HCT116 (cell line): ENCODE measurements at regions not wholly inside any gene's neighbourhood (a gene's known extent, or its start where the extent isn't known, plus 50 kb on each side); places are given as distances from the start of the nearest gene placed in this dataset.

Experiments
- ATAC-seq: fragments of 200-7000 bp; cut with Tn5 transposase; 2 replicates; pipeline ENCODE4 v1.9.1; 2020; ENCODE audit warnings: mild to moderate bottlenecking, moderate library complexity
- BruUV-seq: library from RNA; stranded (reverse); fragments of 400-500 nt; replicated peaks from 2 replicates; lab custom pipeline; 2021; lab: Mats Ljungman, UMichigan
- CTCF ChIA-PET: fragments of 300-600 bp; sonication (Branson Sonifier 250); formaldehyde crosslinking; loops from one replicate; lab custom pipeline; 2021; ENCODE audit warnings: antibody characterized with exemption; lab: Charles Lee
- POLR2A ChIA-PET: fragments of 300-600, 350-600 bp; sonication (Branson Sonifier 250); formaldehyde crosslinking; loops from one replicate; lab custom pipeline; 2021; ENCODE audit warnings: antibody characterized with exemption; lab: Charles Lee
- RAD21 ChIA-PET, 2 experiments: fragments of 300-600 bp; sonication (Branson Sonifier 250); formaldehyde crosslinking; loops; one replicate each; lab custom pipeline; 2023; ENCODE audit warnings: low total read pairs in 2 of 2; ENCODE audit not compliant: uncharacterized antibody in 2 of 2, unreplicated experiment in 2 of 2, low non-redundant PET in 1 of 2; lab: Charles Lee
- DNase-seq: peaks from one replicate; pipeline ENCODE4 v3.0.0-alpha.2; 2010; ENCODE audit warnings: low read depth, low spot score
- H2AFZ ChIP-seq: fragments of 200-600 bp; shearing (Covaris generic), sonication (generic); 2 replicates; pipeline ENCODE4 v1.6.1; 2017; ENCODE audit warnings: low read depth, mixed run types, mixed read lengths, antibody characterized with exemption, low read length; ENCODE audit not compliant: poor library complexity, severe bottlenecking
- H3K27ac ChIP-seq: 2 replicates; pipeline ENCODE4 v1.5.1; 2012; ENCODE audit warnings: low read depth, low read length
- H3K27me3 ChIP-seq: fragments of 200-600 bp; sonication (generic); 2 replicates; pipeline ENCODE4 v1.6.1; 2016; ENCODE audit warnings: mixed run types, low read length, mixed read lengths; ENCODE audit not compliant: insufficient read depth
- H3K36me3 ChIP-seq, 2 experiments: fragments of 200-500 bp in 1 of 2; fragments of 200-600 bp in 1 of 2; sonication (Bioruptor generic) in 1 of 2; sonication (generic) in 1 of 2; 2 replicates each; pipeline versions ENCODE4 v1.5.1 to v1.6.1; 2014 to 2016; ENCODE audit warnings: low read length in 2 of 2, inconsistent platforms in 1 of 2, mixed read lengths in 1 of 2, mixed run types in 1 of 2; ENCODE audit not compliant: insufficient read depth in 2 of 2, control insufficient read depth in 1 of 2
- H3K4me1 ChIP-seq, 2 experiments: fragments of 200-600 bp in 1 of 2; sonication (generic) in 1 of 2; 2 replicates each; pipeline versions ENCODE4 v1.5.1 to v1.6.1; 2012 to 2017; ENCODE audit warnings: low read length in 2 of 2, inconsistent platforms in 1 of 2, mild to moderate bottlenecking in 1 of 2, mixed read lengths in 1 of 2, mixed run types in 1 of 2, moderate library complexity in 1 of 2; ENCODE audit not compliant: insufficient read depth in 2 of 2, control insufficient read depth in 1 of 2
- H3K4me2 ChIP-seq: fragments of 200-600 bp; sonication (generic); 2 replicates; pipeline ENCODE4 v1.6.1; 2017; ENCODE audit warnings: mixed run types, low read length, mixed read lengths
- H3K4me3 ChIP-seq, 2 experiments: fragments of 200-600 bp in 1 of 2; sonication (generic) in 1 of 2; replicated peaks in 1 of 2; 2 replicates each; pipeline ENCODE4 v1.5.1; 2011 to 2016; ENCODE audit warnings: low read length in 2 of 2, control low read depth in 1 of 2, low read depth in 1 of 2, mild to moderate bottlenecking in 1 of 2, mixed read lengths in 1 of 2, mixed run types in 1 of 2
- H3K79me2 ChIP-seq: fragments of 200-600 bp; sonication (generic); 2 replicates; pipeline ENCODE4 v1.6.1; 2017; ENCODE audit warnings: mild to moderate bottlenecking, mixed run types, low read length, moderate library complexity, mixed read lengths; ENCODE audit not compliant: insufficient read depth
- H3K9ac ChIP-seq: fragments of 200-600 bp; sonication (generic); 2 replicates; pipeline ENCODE4 v1.6.1; 2016; ENCODE audit warnings: low read length, mixed read lengths
- H3K9me2 ChIP-seq: fragments of 200-600 bp; sonication (generic), shearing (Covaris generic); 2 replicates; pipeline ENCODE4 v1.6.1; 2017; ENCODE audit warnings: mixed run types, mild to moderate bottlenecking, moderate library complexity; ENCODE audit not compliant: insufficient read depth
- H3K9me3 ChIP-seq, 2 experiments: fragments of 200-500 bp in 1 of 2; fragments of 200-600 bp in 1 of 2; sonication (Bioruptor generic) in 1 of 2; sonication (generic) in 1 of 2; 2 replicates each; pipeline ENCODE4 v1.6.1; 2014 to 2017; ENCODE audit warnings: low read length in 2 of 2, mixed read lengths in 2 of 2, inconsistent platforms in 1 of 2, low read depth in 1 of 2, mild to moderate bottlenecking in 1 of 2, mixed run types in 1 of 2, moderate library complexity in 1 of 2; ENCODE audit not compliant: control insufficient read depth in 1 of 2, insufficient read depth in 1 of 2
- H4K20me1 ChIP-seq: fragments of 200-600 bp; sonication (generic), shearing (Covaris generic); 2 replicates; pipeline ENCODE4 v1.6.1; 2017; ENCODE audit warnings: mixed run types, mild to moderate bottlenecking, moderate library complexity; ENCODE audit not compliant: insufficient read depth
- CBX3 ChIP-seq: IDR thresholded peaks from 2 replicates; pipeline ENCODE4 v1.6.1; 2012; ENCODE audit warnings: low read depth
- CEBPB ChIP-seq: IDR thresholded peaks from 2 replicates; pipeline ENCODE4 v1.6.1; 2012; ENCODE audit warnings: low read depth
- EGR1 ChIP-seq: IDR thresholded peaks from 2 replicates; pipeline ENCODE4 v1.6.1; 2012; ENCODE audit warnings: low read depth
- ELF1 ChIP-seq: IDR thresholded peaks from 2 replicates; pipeline ENCODE4 v1.6.1; 2012; ENCODE audit warnings: low read depth, borderline replicate concordance
- FOSL1 ChIP-seq: IDR thresholded peaks from 2 replicates; pipeline ENCODE4 v1.6.1; 2012; ENCODE audit warnings: low read depth
- JUND ChIP-seq: IDR thresholded peaks from 2 replicates; pipeline ENCODE4 v1.6.1; 2012
- POLR2AphosphoS5 ChIP-seq: IDR thresholded peaks from 2 replicates; pipeline ENCODE4 v1.6.1; 2011; ENCODE audit warnings: mild to moderate bottlenecking, low read depth, low read length, moderate library complexity
- REST ChIP-seq: IDR thresholded peaks from 2 replicates; pipeline ENCODE4 v1.6.1; 2012; ENCODE audit warnings: low read depth
- SP1 ChIP-seq: IDR thresholded peaks from 2 replicates; pipeline ENCODE4 v1.6.1; 2012; ENCODE audit warnings: low read depth
- SRF ChIP-seq: IDR thresholded peaks from 2 replicates; pipeline ENCODE4 v1.6.1; 2012; ENCODE audit warnings: low read depth
- TCF7L2 ChIP-seq: IDR thresholded peaks from 2 replicates; pipeline ENCODE4 v1.7.0; 2011; ENCODE audit warnings: borderline replicate concordance, inconsistent platforms; ENCODE audit not compliant: insufficient read depth, insufficient read length; ENCODE audit errors: extremely low read depth
- ZBTB33 ChIP-seq: IDR thresholded peaks from 2 replicates; pipeline ENCODE4 v1.6.1; 2011; ENCODE audit warnings: mild to moderate bottlenecking, low read length, moderate library complexity; ENCODE audit not compliant: insufficient replicate concordance; ENCODE audit errors: extremely low read depth
- ZFX ChIP-seq: fragments of 450-650 bp; IDR thresholded peaks from 2 replicates; pipeline ENCODE4 v1.6.1; 2017
- ZNF274 ChIP-seq: fragments of 200-500 bp; sonication (Bioruptor generic); IDR thresholded peaks from 2 replicates; pipeline ENCODE4 v1.6.1; 2014; ENCODE audit warnings: mild to moderate bottlenecking, low read depth, low read length, inconsistent platforms
- intact Hi-C: fragments of 100-400 bp; cut with micrococcal nuclease; formaldehyde crosslinking; loops from 2 replicates; pipeline ENCODE4 v1.10.0; 2022

GRCh38 chr3:194218646-194219453 lies 82.9 kb downstream of the HES1 start:
- CTCF ChIA-PET = no interaction called here

More at GRCh38 chr3:194218646-194219453, 82.9 kb downstream of the HES1 start:
- no peak overlapping the region for H2AFZ ChIP-seq
- intact Hi-C loops = no loop called here
- no peaks in the 10 kb centered on the region for H3K79me2 ChIP-seq
- H3K9me2 ChIP-seq = no peaks in the 10 kb centered on the region
- TF ChIP-seq JUND = no peak
- TF ChIP-seq CBX3 = no peak
- TF ChIP-seq EGR1 = no peak
- TF ChIP-seq ZNF274 = no peak
- TF ChIP-seq CEBPB = no peak
- no peak for TF ChIP-seq SP1
- no peak for TF ChIP-seq ZBTB33
- no peak for TF ChIP-seq ELF1
- TF ChIP-seq ZFX = no peak
- TF ChIP-seq REST = no peak
- no peak for TF ChIP-seq FOSL1
- no peak for TF ChIP-seq POLR2AphosphoS5
- TF ChIP-seq SRF = no peak
- no peak for TF ChIP-seq TCF7L2
- no peak overlapping the region for H3K4me3 ChIP-seq
- DNase-seq (no peak), ATAC-seq (no peak)
- ChIA-PET RAD21 (no interaction called here), POLR2A (no interaction called here)
- no peaks in the 10 kb centered on the region for H3K27me3 ChIP-seq
- no peak overlapping the region for H3K4me2 ChIP-seq
- no peaks in the 10 kb centered on the region for H3K36me3 ChIP-seq
- H3K9ac ChIP-seq = no peak overlapping the region
- no peaks in the 10 kb centered on the region for H4K20me1 ChIP-seq
- no TSS peak for BruUV-seq
- peaks cover 5 to 19% of the 10 kb centered on the region in 2 experiments; a peak in 2 of 4 replicates for H3K4me1 ChIP-seq
- H3K27ac ChIP-seq = no peak overlapping the region
- no peaks in the 10 kb centered on the region for H3K9me3 ChIP-seq
